ENCODE measurements at regions not wholly inside any gene's neighbourhood (a gene's known extent, or its start where the extent isn't known, plus 50 kb on each side); places are given as distances from the start of the nearest gene placed in this dataset.

GRCh38 chr1:221016751-221017150 is 137.5 kb downstream of the HLX start:
- Mint-ChIP-seq H3K9me3 (peaks cover 0 to 3% (median 0%) of the 10 kb centered on the region in 8 donors), H3K4me1 (peaks cover 0 to 2% (median 0%) of the 10 kb centered on the region in 4 donors), H3K4me3 (no peak overlapping the region), H3K27me3 (peaks cover 2 to 4% of the 10 kb centered on the region in 2 donors), H3K27ac (no peak overlapping the region), H3K36me3 (no peaks in the 10 kb centered on the region)
- no peak overlapping the region for H3K4me3 ChIP-seq (ENCODE audit: low read length in 2 of 2)
- no peak for DNase-seq
- no peaks in the 10 kb centered on the region for H3K4me1 ChIP-seq (ENCODE audit: insufficient read depth, low read length)
- no peaks in the 10 kb centered on the region for H3K9me3 ChIP-seq (ENCODE audit: control insufficient read depth in 1 of 2, low read length in 2 of 2)
- no peaks in the 10 kb centered on the region for H3K27me3 ChIP-seq (ENCODE audit: insufficient read depth, low read length)
- ChIA-PET CTCF (ENCODE audit: partially characterized antibody) (no interaction called here), POLR2A (ENCODE audit: partially characterized antibody) (no interaction called here)
- H3K27ac ChIP-seq (ENCODE audit: low read depth, low read length): no peak overlapping the region
- no peaks in the 10 kb centered on the region for H3K36me3 ChIP-seq (ENCODE audit: insufficient read depth, low read length)
- intact Hi-C loops (cut with micrococcal nuclease): no loop called here

- H3K36me3 ChIP-seq (ENCODE audit: insufficient read depth, low read length): no peaks in the 10 kb centered on the region
- H3K4me1 Mint-ChIP-seq: peaks cover 0 to 2% (median 0%) of the 10 kb centered on the region in 4 donors
- H3K36me3 Mint-ChIP-seq: no peaks in the 10 kb centered on the region
- H3K27ac Mint-ChIP-seq: no peak overlapping the region
- H3K27me3 ChIP-seq (ENCODE audit: insufficient read depth, low read length): no peaks in the 10 kb centered on the region
- H3K9me3 Mint-ChIP-seq: peaks cover 0 to 3% (median 0%) of the 10 kb centered on the region in 8 donors
- peaks cover 0 to 4% of the 10 kb centered on the region in 2 donors for H3K27me3 Mint-ChIP-seq
- ChIA-PET POLR2A (ENCODE audit: partially characterized antibody) (no interaction called here), CTCF (ENCODE audit: partially characterized antibody) (no interaction called here)
- no peak overlapping the region for H3K4me3 ChIP-seq (ENCODE audit: low read length in 2 of 2)
- DNase-seq: no peak
- H3K4me3 Mint-ChIP-seq: no peak overlapping the region
- H3K9me3 ChIP-seq (ENCODE audit: control insufficient read depth in 1 of 2, low read length in 2 of 2): no peaks in the 10 kb centered on the region
- no peaks in the 10 kb centered on the region for H3K4me1 ChIP-seq (ENCODE audit: insufficient read depth, low read length)
- H3K27ac ChIP-seq (ENCODE audit: low read depth, low read length): no peak overlapping the region
- intact Hi-C loops (cut with micrococcal nuclease): no loop called here
Observed at GRCh38 chr1:221018414-221018813, 139.2 kb downstream of the HLX start.

GRCh38 chr1:221022331-221022730 is 143.1 kb downstream of the HLX start:
- Histone ChIP-seq H3K4me3 (ENCODE audit: low read length in 2 of 2) (no peak overlapping the region), H3K4me1 (ENCODE audit: insufficient read depth, low read length) (no peaks in the 10 kb centered on the region), H3K27me3 (ENCODE audit: insufficient read depth, low read length) (no peaks in the 10 kb centered on the region), H3K9me3 (ENCODE audit: control insufficient read depth in 1 of 2, low read length in 2 of 2) (no peaks in the 10 kb centered on the region), H3K36me3 (ENCODE audit: insufficient read depth, low read length) (no peaks in the 10 kb centered on the region), H3K27ac (ENCODE audit: low read depth, low read length) (no peak overlapping the region)
- peaks cover 0 to 3% (median 0%) of the 10 kb centered on the region in 8 donors for H3K9me3 Mint-ChIP-seq
- no peak overlapping the region for H3K4me3 Mint-ChIP-seq
- POLR2A ChIA-PET (ENCODE audit: partially characterized antibody): no interaction called here
- H3K4me1 Mint-ChIP-seq: no peaks in the 10 kb centered on the region
- peaks cover 0 to 4% of the 10 kb centered on the region in 2 donors for H3K27me3 Mint-ChIP-seq
- no peak for DNase-seq
- intact Hi-C loops (cut with micrococcal nuclease): no loop called here
- H3K36me3 Mint-ChIP-seq: no peaks in the 10 kb centered on the region
- CTCF ChIA-PET (ENCODE audit: partially characterized antibody): interaction anchor here (1.1 kb wide), 1 partner anchor 8 kb away, joined by 3 read pairs; no protein-coding TSS in a partner anchor
- peak overlapping the region in 1 of 7 donors; percentile 30 for H3K27ac Mint-ChIP-seq

GRCh38 chr1:221023482-221023881 is 144.2 kb downstream of the HLX start:
- H3K9me3 ChIP-seq (ENCODE audit: control insufficient read depth in 1 of 2, low read length in 2 of 2): no peaks in the 10 kb centered on the region
- no peaks in the 10 kb centered on the region for H3K36me3 ChIP-seq (ENCODE audit: insufficient read depth, low read length)
- no peaks in the 10 kb centered on the region for H3K4me1 ChIP-seq (ENCODE audit: insufficient read depth, low read length)
- intact Hi-C loops (cut with micrococcal nuclease): no loop called here
- ChIA-PET CTCF (ENCODE audit: partially characterized antibody) (no interaction called here), POLR2A (ENCODE audit: partially characterized antibody) (no interaction called here)
- Mint-ChIP-seq H3K4me3 (no peak overlapping the region), H3K4me1 (no peaks in the 10 kb centered on the region), H3K27me3 (peaks cover 0 to 2% of the 10 kb centered on the region in 2 donors), H3K27ac (no peak overlapping the region), H3K9me3 (peaks cover 0 to 3% (median 0%) of the 10 kb centered on the region in 8 donors), H3K36me3 (no peaks in the 10 kb centered on the region)
- no peak overlapping the region for H3K4me3 ChIP-seq (ENCODE audit: low read length in 2 of 2)
- H3K27ac ChIP-seq (ENCODE audit: low read depth, low read length): no peak overlapping the region
- H3K27me3 ChIP-seq (ENCODE audit: insufficient read depth, low read length): no peaks in the 10 kb centered on the region
- DNase-seq: no peak

GRCh38 chr1:221025501-221025900 is 146.3 kb downstream of the HLX start:
- no peaks in the 10 kb centered on the region for H3K9me3 ChIP-seq (ENCODE audit: control insufficient read depth in 1 of 2, low read length in 2 of 2)
- CTCF ChIA-PET (ENCODE audit: partially characterized antibody): no interaction called here
- H3K9me3 Mint-ChIP-seq: peaks cover 0 to 3% (median 0%) of the 10 kb centered on the region in 8 donors
- H3K27ac ChIP-seq (ENCODE audit: low read depth, low read length): no peak overlapping the region
- H3K4me1 ChIP-seq (ENCODE audit: insufficient read depth, low read length): no peaks in the 10 kb centered on the region
- H3K4me3 Mint-ChIP-seq: no peak overlapping the region
- no peaks in the 10 kb centered on the region for H3K36me3 ChIP-seq (ENCODE audit: insufficient read depth, low read length)
- intact Hi-C loops (cut with micrococcal nuclease): no loop called here
- H3K27me3 Mint-ChIP-seq: peaks cover 0 to 2% of the 10 kb centered on the region in 2 donors
- no peak overlapping the region for H3K27ac Mint-ChIP-seq
- H3K4me1 Mint-ChIP-seq: no peaks in the 10 kb centered on the region
- DNase-seq: no peak
- H3K27me3 ChIP-seq (ENCODE audit: insufficient read depth, low read length): no peaks in the 10 kb centered on the region
- no peaks in the 10 kb centered on the region for H3K36me3 Mint-ChIP-seq
- POLR2A ChIA-PET (ENCODE audit: partially characterized antibody): no interaction called here
- no peak overlapping the region for H3K4me3 ChIP-seq (ENCODE audit: low read length in 2 of 2)

- ChIA-PET POLR2A (ENCODE audit: partially characterized antibody) (no interaction called here), CTCF (ENCODE audit: partially characterized antibody) (no interaction called here)
- H3K36me3 ChIP-seq (ENCODE audit: insufficient read depth, low read length): no peaks in the 10 kb centered on the region
- peaks cover 0 to 3% (median 0%) of the 10 kb centered on the region in 8 donors for H3K9me3 Mint-ChIP-seq
- no peak overlapping the region for H3K4me3 Mint-ChIP-seq
- H3K4me3 ChIP-seq (ENCODE audit: low read length in 2 of 2): no peak overlapping the region
- no peaks in the 10 kb centered on the region for H3K9me3 ChIP-seq (ENCODE audit: control insufficient read depth in 1 of 2, low read length in 2 of 2)
- intact Hi-C loops (cut with micrococcal nuclease): no loop called here
- H3K4me1 ChIP-seq (ENCODE audit: insufficient read depth, low read length): no peaks in the 10 kb centered on the region
- H3K27me3 ChIP-seq (ENCODE audit: insufficient read depth, low read length): no peaks in the 10 kb centered on the region
- H3K4me1 Mint-ChIP-seq: no peaks in the 10 kb centered on the region
- H3K27ac ChIP-seq (ENCODE audit: low read depth, low read length): no peak overlapping the region
- no peaks in the 10 kb centered on the region for H3K36me3 Mint-ChIP-seq
- H3K27ac Mint-ChIP-seq: no peak overlapping the region
- H3K27me3 Mint-ChIP-seq: peaks cover 0 to 2% of the 10 kb centered on the region in 2 donors
- no peak for DNase-seq
Observed at GRCh38 chr1:221025956-221026355, 146.7 kb downstream of the HLX start.

GRCh38 chr1:221029981-221030649 is 150.9 kb downstream of the HLX start:
- peaks cover 0 to 2% of the 10 kb centered on the region in 2 donors for H3K27me3 Mint-ChIP-seq
- no peaks in the 10 kb centered on the region for H3K9me3 ChIP-seq (ENCODE audit: control insufficient read depth in 1 of 2, low read length in 2 of 2)
- H3K27ac Mint-ChIP-seq: no peak overlapping the region
- H3K36me3 ChIP-seq (ENCODE audit: insufficient read depth, low read length): no peaks in the 10 kb centered on the region
- H3K9me3 Mint-ChIP-seq: peaks cover 0 to 3% (median 0%) of the 10 kb centered on the region in 8 donors
- H3K27ac ChIP-seq (ENCODE audit: low read depth, low read length): no peak overlapping the region
- ChIA-PET POLR2A (ENCODE audit: partially characterized antibody) (no interaction called here), CTCF (ENCODE audit: partially characterized antibody) (no interaction called here)
- H3K36me3 Mint-ChIP-seq: no peaks in the 10 kb centered on the region
- intact Hi-C loops (cut with micrococcal nuclease): no loop called here
- no peaks in the 10 kb centered on the region for H3K4me1 ChIP-seq (ENCODE audit: insufficient read depth, low read length)
- no peak for DNase-seq
- H3K4me3 Mint-ChIP-seq: no peak overlapping the region
- no peak overlapping the region for H3K4me3 ChIP-seq (ENCODE audit: low read length in 2 of 2)
- no peaks in the 10 kb centered on the region for H3K27me3 ChIP-seq (ENCODE audit: insufficient read depth, low read length)
- no peaks in the 10 kb centered on the region for H3K4me1 Mint-ChIP-seq

All from CD4-positive, alpha-beta memory T cell (primary cell).